Calu3 (cell line): ENCODE measurements at regions not wholly inside any gene's neighbourhood (a gene's known extent, or its start where the extent isn't known, plus 50 kb on each side); places are given as distances from the start of the nearest gene placed in this dataset.

ENCODE experiments used
- BruUV-seq: library from RNA; stranded (reverse); fragments of 400-500 nt; replicated peaks from 2 replicates; lab custom pipeline; 2021; lab: Mats Ljungman, UMichigan
- CTCF ChIA-PET: fragments of 300-600 bp; sonication (Branson Sonifier 250); formaldehyde crosslinking; loops from one replicate; lab custom pipeline; 2022; ENCODE audit warnings: antibody characterized with exemption; lab: Charles Lee
- DNase-seq: peaks from one replicate; pipeline ENCODE4 v3.0.0; 2022
- H3K27ac Mint-ChIP-seq: one replicate; pipeline ENCODE4 v1.8.0; 2022; ENCODE audit warnings: mixed read lengths; ENCODE audit not compliant: unreplicated experiment
- H3K27me3 Mint-ChIP-seq: one replicate; pipeline ENCODE4 v1.8.0; 2022; ENCODE audit warnings: mixed read lengths; ENCODE audit not compliant: unreplicated experiment
- H3K36me3 Mint-ChIP-seq: one replicate; pipeline ENCODE4 v1.8.0; 2022; ENCODE audit warnings: mild to moderate bottlenecking, moderate library complexity, mixed read lengths; ENCODE audit not compliant: insufficient read depth, unreplicated experiment
- H3K4me1 Mint-ChIP-seq: one replicate; pipeline ENCODE4 v1.8.0; 2022; ENCODE audit warnings: mild to moderate bottlenecking, low read depth, mixed read lengths; ENCODE audit not compliant: unreplicated experiment
- H3K4me3 Mint-ChIP-seq: one replicate; pipeline ENCODE4 v1.8.0; 2022; ENCODE audit warnings: mild to moderate bottlenecking, low read depth, moderate library complexity, mixed read lengths; ENCODE audit not compliant: unreplicated experiment
- H3K9me3 Mint-ChIP-seq: one replicate; pipeline ENCODE4 v1.8.0; 2022; ENCODE audit warnings: low read depth, mixed read lengths; ENCODE audit not compliant: unreplicated experiment
- CTCF ChIP-seq: fragments of 200-600 bp; IDR thresholded peaks from one replicate; pipeline ENCODE4 v1.8.0; 2022; ENCODE audit warnings: antibody characterized with exemption; ENCODE audit not compliant: unreplicated experiment
- intact Hi-C: fragments of 100-400 bp; cut with micrococcal nuclease; formaldehyde crosslinking; loops from one replicate; pipeline ENCODE4 v1.10.0; 2022; ENCODE audit not compliant: unreplicated experiment

GRCh38 chr3:18238332-18238731, 186.8 kb downstream of the SATB1 start:
- intact Hi-C loops: no loop called here
- CTCF ChIA-PET: no interaction called here
- H3K36me3 Mint-ChIP-seq: no peaks in the 10 kb centered on the region

GRCh38 chr3:18237251-18238005, 187.7 kb downstream of the SATB1 start:
- no peak overlapping the region for H3K4me3 Mint-ChIP-seq
- BruUV-seq: no TSS peak
- peaks cover 3% of the 10 kb centered on the region for H3K9me3 Mint-ChIP-seq
- TF ChIP-seq CTCF: no peak
- no peak overlapping the region for H3K27ac Mint-ChIP-seq
- intact Hi-C loops: no loop called here
- no peaks in the 10 kb centered on the region for H3K36me3 Mint-ChIP-seq
- no peaks in the 10 kb centered on the region for H3K27me3 Mint-ChIP-seq
- DNase-seq: no peak
- peaks cover 9% of the 10 kb centered on the region for H3K4me1 Mint-ChIP-seq
- CTCF ChIA-PET: no interaction called here

More at GRCh38 chr3:18238332-18238731, 186.8 kb downstream of the SATB1 start:
- BruUV-seq: no TSS peak
- H3K9me3 Mint-ChIP-seq: peaks cover 2% of the 10 kb centered on the region
- no peak overlapping the region for H3K27ac Mint-ChIP-seq
- no peak for TF ChIP-seq CTCF
- no peak overlapping the region for H3K4me3 Mint-ChIP-seq
- no peak for DNase-seq
- no peaks in the 10 kb centered on the region for H3K27me3 Mint-ChIP-seq
- H3K4me1 Mint-ChIP-seq: peaks cover 9% of the 10 kb centered on the region

GRCh38 chr3:18236726-18237125, 188.4 kb downstream of the SATB1 start:
- H3K36me3 Mint-ChIP-seq: no peaks in the 10 kb centered on the region
- H3K4me3 Mint-ChIP-seq: no peak overlapping the region
- H3K27me3 Mint-ChIP-seq: no peaks in the 10 kb centered on the region
- H3K4me1 Mint-ChIP-seq: peaks cover 9% of the 10 kb centered on the region
- no peak for DNase-seq
- no peak for TF ChIP-seq CTCF
- BruUV-seq: no TSS peak
- CTCF ChIA-PET: no interaction called here
- no peak overlapping the region for H3K27ac Mint-ChIP-seq
- H3K9me3 Mint-ChIP-seq: peaks cover 3% of the 10 kb centered on the region
- intact Hi-C loops: no loop called here

- no peaks in the 10 kb centered on the region for H3K27me3 Mint-ChIP-seq
- TF ChIP-seq CTCF: no peak
- BruUV-seq: no TSS peak
- no peaks in the 10 kb centered on the region for H3K36me3 Mint-ChIP-seq
- peaks cover 3% of the 10 kb centered on the region for H3K9me3 Mint-ChIP-seq
- H3K4me1 Mint-ChIP-seq: peaks cover 9% of the 10 kb centered on the region
- H3K4me3 Mint-ChIP-seq: no peak overlapping the region
- intact Hi-C loops: no loop called here
- no peak for DNase-seq
- no peak overlapping the region for H3K27ac Mint-ChIP-seq
- CTCF ChIA-PET: no interaction called here
Observed at GRCh38 chr3:18234717-18235335, 190.3 kb downstream of the SATB1 start.
